Stimulated activated CD8-positive, alpha-beta memory T cell treated with anti-CD3 and anti-CD28 coated beads, Interleukin-15, amount 100 ng/mL, for 48 hours (primary cell): ENCODE measurements at regions not wholly inside any gene's neighbourhood (a gene's known extent, or its start where the extent isn't known, plus 50 kb on each side); places are given as distances from the start of the nearest gene placed in this dataset.

ENCODE experiments used
- DNase-seq, 2 donors: peaks; one replicate each; pipeline ENCODE4 v3.0.0-alpha.2; 2020; ENCODE audit warnings: low read depth in 2 of 2

GRCh38 chr16:79298476-79298875 is 302.1 kb downstream of the MAF start:
- no peak for DNase-seq

GRCh38 chr16:79297805-79298204 is 302.7 kb downstream of the MAF start:
- no peak for DNase-seq

- no peak for DNase-seq
Observed at GRCh38 chr16:79297296-79297695, 303.2 kb downstream of the MAF start.

- DNase-seq: no peak
Observed at GRCh38 chr16:79296491-79296890, 304.0 kb downstream of the MAF start.

- no peak for DNase-seq
Observed at GRCh38 chr16:79295746-79296145, 304.8 kb downstream of the MAF start.

- no peak for DNase-seq
Observed at GRCh38 chr16:79295162-79295561, 305.4 kb downstream of the MAF start.

GRCh38 chr16:79294568-79294967 is 306.0 kb downstream of the MAF start:
- DNase-seq: no peak

- DNase-seq: no peak
Observed at GRCh38 chr16:79293836-79294460, 306.6 kb downstream of the MAF start.

GRCh38 chr16:79288066-79288465 is 312.5 kb downstream of the MAF start:
- DNase-seq: no peak

GRCh38 chr16:79287424-79287917 is 313.1 kb downstream of the MAF start:
- no peak for DNase-seq

GRCh38 chr16:79286646-79287423 is 313.7 kb downstream of the MAF start:
- DNase-seq: no peak

- DNase-seq: no peak
Observed at GRCh38 chr16:79284766-79285165, 315.8 kb downstream of the MAF start.

GRCh38 chr16:79283578-79283977 is 317.0 kb downstream of the MAF start:
- DNase-seq: no peak

- no peak for DNase-seq
Observed at GRCh38 chr16:79282806-79283205, 317.7 kb downstream of the MAF start.

- peak; percentile 56 to 61 for DNase-seq
Observed at GRCh38 chr16:79278506-79278905, 322.0 kb downstream of the MAF start.

GRCh38 chr16:79276501-79276900 is 324.0 kb downstream of the MAF start:
- DNase-seq: no peak

- no peak for DNase-seq
Observed at GRCh38 chr16:79274264-79274663, 326.3 kb downstream of the MAF start.

GRCh38 chr16:79272141-79272577 is 328.4 kb downstream of the MAF start:
- peak; percentile 71 to 75 for DNase-seq

- DNase-seq: no peak
Observed at GRCh38 chr16:79271583-79271982, 329.0 kb downstream of the MAF start.

- DNase-seq: no peak
Observed at GRCh38 chr16:79270011-79270410, 330.5 kb downstream of the MAF start.

- peak; percentile 66 to 70 for DNase-seq
Observed at GRCh38 chr16:79269211-79269863, 331.2 kb downstream of the MAF start.

GRCh38 chr16:79267781-79268180 is 332.8 kb downstream of the MAF start:
- peak; percentile 52 to 69 for DNase-seq

GRCh38 chr16:79267146-79267545 is 333.4 kb downstream of the MAF start:
- DNase-seq: no peak
